ENCODE measurements at regions not wholly inside any gene's neighbourhood (a gene's known extent, or its start where the extent isn't known, plus 50 kb on each side); places are given as distances from the start of the nearest gene placed in this dataset.

GRCh38 chr13:74709226-74709625 is 575.0 kb upstream of the KLF12 start:
- no peaks in the 10 kb centered on the region for H3K27me3 ChIP-seq (ENCODE audit: control insufficient read depth in 1 of 2, insufficient read depth in 2 of 2, low read length in 1 of 2)
- no peak overlapping the region for H3K27ac ChIP-seq (ENCODE audit: low read depth in 1 of 2, low read length in 2 of 2)
- no peaks in the 10 kb centered on the region for H3K9me3 ChIP-seq (ENCODE audit: control insufficient read depth, low read length)
- DNase-seq (no peak), ATAC-seq (ENCODE audit: low FRiP score) (no peak)
- H3K4me3 ChIP-seq (ENCODE audit: low read length in 2 of 2): no peak overlapping the region
- WGBS, 2 donors: 81 to 92% methylated on average over 2 of the region's 2 CpGs
- H3K36me3 ChIP-seq (ENCODE audit: control insufficient read depth in 1 of 2, insufficient read depth in 2 of 2, low read length in 1 of 2): no peaks in the 10 kb centered on the region
- H3K4me1 ChIP-seq (ENCODE audit: control insufficient read depth in 1 of 2, insufficient read depth in 2 of 2, low read length in 2 of 2): no peaks in the 10 kb centered on the region
- intact Hi-C loops (cut with DNase I): no loop called here

GRCh38 chr13:74708629-74709028 is 574.4 kb upstream of the KLF12 start:
- intact Hi-C loops (cut with DNase I): no loop called here
- no peak for ATAC-seq (ENCODE audit: low FRiP score)
- no peaks in the 10 kb centered on the region for H3K4me1 ChIP-seq (ENCODE audit: control insufficient read depth in 1 of 2, insufficient read depth in 2 of 2, low read length in 2 of 2)
- no peak overlapping the region for H3K27ac ChIP-seq (ENCODE audit: low read depth in 1 of 2, low read length in 2 of 2)
- WGBS, 2 donors: 75 to 96% methylated on average over 3 of the region's 3 CpGs
- H3K36me3 ChIP-seq (ENCODE audit: control insufficient read depth in 1 of 2, insufficient read depth in 2 of 2, low read length in 1 of 2): no peaks in the 10 kb centered on the region
- H3K9me3 ChIP-seq (ENCODE audit: control insufficient read depth, low read length): no peaks in the 10 kb centered on the region
- DNase-seq: no peak
- H3K4me3 ChIP-seq (ENCODE audit: low read length in 2 of 2): no peak overlapping the region
- H3K27me3 ChIP-seq (ENCODE audit: control insufficient read depth in 1 of 2, insufficient read depth in 2 of 2, low read length in 1 of 2): no peaks in the 10 kb centered on the region

- peaks cover 0 to 1% of the 10 kb centered on the region in 2 donors for H3K4me1 ChIP-seq (ENCODE audit: control insufficient read depth in 1 of 2, insufficient read depth in 2 of 2, low read length in 2 of 2)
- H3K36me3 ChIP-seq (ENCODE audit: control insufficient read depth in 1 of 2, insufficient read depth in 2 of 2, low read length in 1 of 2): no peaks in the 10 kb centered on the region
- ATAC-seq (ENCODE audit: low FRiP score) (no peak), DNase-seq (no peak)
- 9 to 10% methylated on average over 1 of the region's 1 CpG for WGBS, 2 donors
- no peak overlapping the region for H3K27ac ChIP-seq (ENCODE audit: low read depth in 1 of 2, low read length in 2 of 2)
- intact Hi-C loops (cut with DNase I): no loop called here
- H3K4me3 ChIP-seq (ENCODE audit: low read length in 2 of 2): no peak overlapping the region
- no peaks in the 10 kb centered on the region for H3K27me3 ChIP-seq (ENCODE audit: control insufficient read depth in 1 of 2, insufficient read depth in 2 of 2, low read length in 1 of 2)
- H3K9me3 ChIP-seq (ENCODE audit: control insufficient read depth, low read length): no peaks in the 10 kb centered on the region
Measured at GRCh38 chr13:74707291-74707690, 573.1 kb upstream of the KLF12 start.

GRCh38 chr13:74706801-74707200 is 572.6 kb upstream of the KLF12 start:
- intact Hi-C loops (cut with DNase I): no loop called here
- no peak for DNase-seq
- no peak overlapping the region for H3K4me3 ChIP-seq (ENCODE audit: low read length in 2 of 2)
- no peak overlapping the region for H3K27ac ChIP-seq (ENCODE audit: low read depth in 1 of 2, low read length in 2 of 2)
- no peaks in the 10 kb centered on the region for H3K36me3 ChIP-seq (ENCODE audit: control insufficient read depth in 1 of 2, insufficient read depth in 2 of 2, low read length in 1 of 2)
- 34 to 35% methylated on average over 2 of the region's 2 CpGs for WGBS, 2 donors
- H3K4me1 ChIP-seq (ENCODE audit: control insufficient read depth in 1 of 2, insufficient read depth in 2 of 2, low read length in 2 of 2): peaks cover 0 to 1% of the 10 kb centered on the region in 2 donors
- H3K27me3 ChIP-seq (ENCODE audit: control insufficient read depth in 1 of 2, insufficient read depth in 2 of 2, low read length in 1 of 2): no peaks in the 10 kb centered on the region
- no peaks in the 10 kb centered on the region for H3K9me3 ChIP-seq (ENCODE audit: control insufficient read depth, low read length)
- ATAC-seq (ENCODE audit: low FRiP score): no peak

GRCh38 chr13:74705438-74705837 is 571.2 kb upstream of the KLF12 start:
- DNase-seq: no peak
- no peak overlapping the region for H3K4me3 ChIP-seq (ENCODE audit: low read length in 2 of 2)
- H3K36me3 ChIP-seq (ENCODE audit: control insufficient read depth in 1 of 2, insufficient read depth in 2 of 2, low read length in 1 of 2): no peaks in the 10 kb centered on the region
- no peaks in the 10 kb centered on the region for H3K9me3 ChIP-seq (ENCODE audit: control insufficient read depth, low read length)
- no peak overlapping the region for H3K27ac ChIP-seq (ENCODE audit: low read depth in 1 of 2, low read length in 2 of 2)
- peaks cover 0 to 1% of the 10 kb centered on the region in 2 donors for H3K4me1 ChIP-seq (ENCODE audit: control insufficient read depth in 1 of 2, insufficient read depth in 2 of 2, low read length in 2 of 2)
- WGBS, 2 donors: 94 to 95% methylated on average over 2 of the region's 2 CpGs
- intact Hi-C loops (cut with DNase I): no loop called here
- ATAC-seq (ENCODE audit: low FRiP score): no peak
- no peaks in the 10 kb centered on the region for H3K27me3 ChIP-seq (ENCODE audit: control insufficient read depth in 1 of 2, insufficient read depth in 2 of 2, low read length in 1 of 2)

- DNase-seq: no peak
- Histone ChIP-seq H3K4me3 (ENCODE audit: low read length in 2 of 2) (no peak overlapping the region), H3K27me3 (ENCODE audit: control insufficient read depth in 1 of 2, insufficient read depth in 2 of 2, low read length in 1 of 2) (no peaks in the 10 kb centered on the region), H3K36me3 (ENCODE audit: control insufficient read depth in 1 of 2, insufficient read depth in 2 of 2, low read length in 1 of 2) (no peaks in the 10 kb centered on the region), H3K4me1 (ENCODE audit: control insufficient read depth in 1 of 2, insufficient read depth in 2 of 2, low read length in 2 of 2) (peaks cover 0 to 1% of the 10 kb centered on the region in 2 donors), H3K9me3 (ENCODE audit: control insufficient read depth, low read length) (no peaks in the 10 kb centered on the region), H3K27ac (ENCODE audit: low read depth in 1 of 2, low read length in 2 of 2) (no peak overlapping the region)
- intact Hi-C loops (cut with DNase I): no loop called here
- 78 to 83% methylated on average over 3 of the region's 3 CpGs for WGBS, 2 donors
- ATAC-seq (ENCODE audit: low FRiP score): no peak
Measured at GRCh38 chr13:74703855-74704387, 569.7 kb upstream of the KLF12 start.

- ATAC-seq (ENCODE audit: low FRiP score): no peak
Measured at GRCh38 chr13:74696148-74696922, 562.1 kb upstream of the KLF12 start.

GRCh38 chr13:74695021-74695800 is 561.0 kb upstream of the KLF12 start:
- 52 to 60% methylated on average over 11 of the region's 11 CpGs for WGBS, 2 donors
- Histone ChIP-seq H3K36me3 (ENCODE audit: control insufficient read depth in 1 of 2, insufficient read depth in 2 of 2, low read length in 1 of 2) (no peaks in the 10 kb centered on the region), H3K27ac (ENCODE audit: low read depth in 1 of 2, low read length in 2 of 2) (no peak overlapping the region), H3K4me3 (ENCODE audit: low read length in 2 of 2) (no peak overlapping the region), H3K27me3 (ENCODE audit: control insufficient read depth in 1 of 2, insufficient read depth in 2 of 2, low read length in 1 of 2) (no peaks in the 10 kb centered on the region), H3K9me3 (ENCODE audit: control insufficient read depth, low read length) (no peaks in the 10 kb centered on the region), H3K4me1 (ENCODE audit: control insufficient read depth in 1 of 2, insufficient read depth in 2 of 2, low read length in 2 of 2) (no peaks in the 10 kb centered on the region)
- intact Hi-C loops (cut with DNase I): no loop called here
- no peak for ATAC-seq (ENCODE audit: low FRiP score)
- DNase-seq: no peak

More at GRCh38 chr13:74696148-74696922, 562.1 kb upstream of the KLF12 start:
- no peak for DNase-seq
- H3K9me3 ChIP-seq (ENCODE audit: control insufficient read depth, low read length): no peaks in the 10 kb centered on the region
- H3K4me3 ChIP-seq (ENCODE audit: low read length in 2 of 2): no peak overlapping the region
- no peaks in the 10 kb centered on the region for H3K27me3 ChIP-seq (ENCODE audit: control insufficient read depth in 1 of 2, insufficient read depth in 2 of 2, low read length in 1 of 2)
- intact Hi-C loops (cut with DNase I): no loop called here
- no peak overlapping the region for H3K27ac ChIP-seq (ENCODE audit: low read depth in 1 of 2, low read length in 2 of 2)
- no peaks in the 10 kb centered on the region for H3K4me1 ChIP-seq (ENCODE audit: control insufficient read depth in 1 of 2, insufficient read depth in 2 of 2, low read length in 2 of 2)
- WGBS, 2 donors: 61 to 71% methylated on average over 8 of the region's 8 CpGs
- no peaks in the 10 kb centered on the region for H3K36me3 ChIP-seq (ENCODE audit: control insufficient read depth in 1 of 2, insufficient read depth in 2 of 2, low read length in 1 of 2)
